GM10266 (cell line): ENCODE measurements at regions not wholly inside any gene's neighbourhood (a gene's known extent, or its start where the extent isn't known, plus 50 kb on each side); places are given as distances from the start of the nearest gene placed in this dataset.
A peak's percentile ranks its signal among the peaks of the same experiment; 100 is the strongest.

ENCODE experiments used
- DNase-seq: peaks from one replicate; pipeline ENCODE4 v3.0.0; 2012; ENCODE audit errors: extremely low spot score
- CTCF ChIP-seq: IDR thresholded peaks from 2 replicates; pipeline ENCODE4 v1.5.1; 2012; ENCODE audit warnings: mild to moderate bottlenecking, low read depth; ENCODE audit not compliant: control insufficient read depth, insufficient read depth; ENCODE audit errors: missing control alignments

GRCh38 chr4:3368841-3369760, 72.7 kb upstream of the HGFAC start:
- no peak for TF ChIP-seq CTCF
- no peak for DNase-seq

- peak; percentile 50 for DNase-seq
- no peak for TF ChIP-seq CTCF
These were observed 71.7 kb upstream of the HGFAC start for GRCh38 chr4:3369781-3370674.

- DNase-seq, result peak; percentile 8
- TF ChIP-seq CTCF, result no peak
These were observed 70.5 kb upstream of the HGFAC start for GRCh38 chr4:3371033-3372001.

- TF ChIP-seq CTCF, result no peak
- no peak for DNase-seq
These were observed 69.4 kb upstream of the HGFAC start for GRCh38 chr4:3372264-3372932.

- no peak for TF ChIP-seq CTCF
- no peak for DNase-seq
These were observed 68.8 kb upstream of the HGFAC start for GRCh38 chr4:3372933-3373465.

GRCh38 chr4:3373468-3373867, 68.3 kb upstream of the HGFAC start:
- TF ChIP-seq CTCF, result no peak
- DNase-seq, result no peak
